ENCODE measurements at regions not wholly inside any gene's neighbourhood (a gene's known extent, or its start where the extent isn't known, plus 50 kb on each side); places are given as distances from the start of the nearest gene placed in this dataset.
"Not testable (repeated sequence)": the region's sequence is repeated elsewhere in the genome, so short reads cannot be mapped to it uniquely, and the experiment has no call there.

- no peak overlapping the region for H3K4me3 ChIP-seq (ENCODE audit: low read depth, low read length)
- ChIA-PET POLR2A (no interaction called here), CTCF (no interaction called here)
- TF ChIP-seq, protein P1, sequence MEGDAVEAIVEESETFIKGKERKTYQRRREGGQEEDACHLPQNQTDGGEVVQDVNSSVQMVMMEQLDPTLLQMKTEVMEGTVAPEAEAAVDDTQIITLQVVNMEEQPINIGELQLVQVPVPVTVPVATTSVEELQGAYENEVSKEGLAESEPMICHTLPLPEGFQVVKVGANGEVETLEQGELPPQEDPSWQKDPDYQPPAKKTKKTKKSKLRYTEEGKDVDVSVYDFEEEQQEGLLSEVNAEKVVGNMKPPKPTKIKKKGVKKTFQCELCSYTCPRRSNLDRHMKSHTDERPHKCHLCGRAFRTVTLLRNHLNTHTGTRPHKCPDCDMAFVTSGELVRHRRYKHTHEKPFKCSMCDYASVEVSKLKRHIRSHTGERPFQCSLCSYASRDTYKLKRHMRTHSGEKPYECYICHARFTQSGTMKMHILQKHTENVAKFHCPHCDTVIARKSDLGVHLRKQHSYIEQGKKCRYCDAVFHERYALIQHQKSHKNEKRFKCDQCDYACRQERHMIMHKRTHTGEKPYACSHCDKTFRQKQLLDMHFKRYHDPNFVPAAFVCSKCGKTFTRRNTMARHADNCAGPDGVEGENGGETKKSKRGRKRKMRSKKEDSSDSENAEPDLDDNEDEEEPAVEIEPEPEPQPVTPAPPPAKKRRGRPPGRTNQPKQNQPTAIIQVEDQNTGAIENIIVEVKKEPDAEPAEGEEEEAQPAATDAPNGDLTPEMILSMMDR (IDR thresholded peaks at IDR 0.05; ENCODE audit: insufficient read depth, low read length, missing control alignments) = no peak
- no peak for DNase-seq (ENCODE audit: low read depth, low spot score)
Measured at GRCh38 chr1:193891788-193892187, 705.4 kb upstream of the B3GALT2 start.

- TF ChIP-seq, protein P1 (IDR thresholded peaks at IDR 0.05; ENCODE audit: insufficient read depth, low read length, missing control alignments) = no peak
Measured at GRCh38 chr1:193890935-193891334, 704.5 kb upstream of the B3GALT2 start.

DNA sequence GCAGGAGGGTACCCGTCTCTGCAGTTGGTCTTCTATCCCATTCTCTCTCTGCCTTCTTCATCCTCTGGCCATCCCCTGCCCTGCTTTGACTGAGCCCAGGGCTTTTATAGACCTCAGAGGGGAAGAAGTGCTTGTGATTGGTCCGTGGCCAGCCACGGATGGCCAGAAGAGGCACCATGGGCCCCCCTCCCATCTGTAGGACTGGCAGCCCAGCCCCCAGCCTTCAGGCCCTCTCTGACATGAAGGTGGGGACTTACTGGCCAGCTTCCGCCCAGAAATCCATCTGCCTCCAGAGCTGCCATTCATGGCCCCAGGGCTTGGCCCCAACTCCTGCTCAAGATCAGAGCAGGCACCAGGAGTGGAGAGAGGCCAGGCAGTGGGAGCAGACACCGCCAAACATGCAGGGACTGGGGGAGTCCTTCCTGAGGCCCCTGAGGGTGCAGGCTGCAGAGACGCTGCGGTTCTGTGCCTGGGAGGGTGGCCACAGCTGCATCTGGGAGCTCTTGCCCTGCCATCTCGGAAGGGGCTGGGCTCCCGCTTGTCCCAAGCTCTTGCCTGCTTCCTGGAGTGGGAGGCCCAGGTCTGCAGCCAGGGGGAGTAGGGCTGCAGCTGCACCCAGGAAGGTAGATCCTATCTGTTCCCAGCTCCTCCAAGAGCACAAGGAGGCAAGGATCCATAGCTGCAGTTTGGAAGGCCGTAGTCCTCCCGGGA lies 698.6 kb upstream of the B3GALT2 start:
- CTCF ChIA-PET = no interaction called here
- POLR2A ChIA-PET = no interaction called here
- no peak for DNase-seq (ENCODE audit: low read depth, low spot score)
- TF ChIP-seq, protein P1 (IDR thresholded peaks at IDR 0.05; ENCODE audit: insufficient read depth, low read length, missing control alignments) = no peak
- H3K4me3 ChIP-seq (ENCODE audit: low read depth, low read length) = no peak overlapping the region

More at GRCh38 chr1:193890935-193891334, 704.5 kb upstream of the B3GALT2 start:
- DNase-seq (ENCODE audit: low read depth, low spot score) = no peak
- H3K4me3 ChIP-seq (ENCODE audit: low read depth, low read length) = no peak overlapping the region
- POLR2A ChIA-PET = no interaction called here
- CTCF ChIA-PET = no interaction called here

DNA sequence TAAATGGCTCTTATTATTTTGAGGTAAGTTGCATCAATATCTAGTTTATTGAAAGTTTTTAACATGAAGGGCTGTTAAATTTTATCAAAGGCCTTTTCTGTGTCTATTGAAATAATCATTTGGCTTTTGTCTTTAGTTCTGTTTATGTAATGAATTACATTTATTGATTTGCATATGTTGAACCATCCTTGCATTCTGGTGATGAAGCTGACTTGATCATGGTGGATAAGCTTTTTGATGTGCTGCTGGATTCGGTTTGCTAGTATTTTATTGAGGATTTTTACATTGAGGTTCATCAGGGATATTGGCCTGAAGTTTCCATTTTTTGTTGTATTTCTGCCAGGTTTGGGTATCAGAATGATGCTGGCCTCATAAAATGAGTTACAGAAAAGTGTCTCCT lies 691.5 kb upstream of the B3GALT2 start:
- POLR2A ChIA-PET; H3K4me3 ChIP-seq (ENCODE audit: low read depth, low read length); DNase-seq (ENCODE audit: low read depth, low spot score); CTCF ChIA-PET: not testable (repeated sequence)

- no peak overlapping the region for H3K4me3 ChIP-seq (ENCODE audit: low read depth, low read length)
- ChIA-PET POLR2A (no interaction called here), CTCF (no interaction called here)
- DNase-seq (ENCODE audit: low read depth, low spot score) = no peak
- TF ChIP-seq, protein P1 (IDR thresholded peaks at IDR 0.05; ENCODE audit: insufficient read depth, low read length, missing control alignments) = no peak
Measured at GRCh38 chr1:193868425-193868824, 682.0 kb upstream of the B3GALT2 start.

DNA sequence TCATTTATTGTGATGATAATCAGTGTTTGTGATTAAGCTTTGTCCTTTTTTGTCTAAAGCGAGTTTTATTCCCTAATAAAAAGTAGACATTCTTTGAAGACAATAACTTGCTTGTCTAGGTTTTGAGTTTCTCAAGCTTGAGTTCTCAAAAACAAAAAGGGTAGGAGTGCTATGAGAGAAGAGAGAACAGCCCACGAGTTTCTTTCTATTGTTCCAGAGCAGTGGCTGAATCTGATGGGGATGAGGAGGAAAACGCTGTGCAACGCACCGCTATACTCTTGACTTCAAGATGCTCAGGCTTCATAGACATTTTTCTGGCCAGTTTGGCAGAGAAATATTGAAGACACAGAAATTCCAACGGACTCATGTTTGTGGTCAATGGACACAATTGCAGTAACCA lies 669.8 kb upstream of the B3GALT2 start:
- ChIA-PET POLR2A (no interaction called here), CTCF (no interaction called here)
- TF ChIP-seq, protein P1 (IDR thresholded peaks at IDR 0.05; ENCODE audit: insufficient read depth, low read length, missing control alignments) = no peak
- DNase-seq (ENCODE audit: low read depth, low spot score) = no peak
- no peak overlapping the region for H3K4me3 ChIP-seq (ENCODE audit: low read depth, low read length)

DNA sequence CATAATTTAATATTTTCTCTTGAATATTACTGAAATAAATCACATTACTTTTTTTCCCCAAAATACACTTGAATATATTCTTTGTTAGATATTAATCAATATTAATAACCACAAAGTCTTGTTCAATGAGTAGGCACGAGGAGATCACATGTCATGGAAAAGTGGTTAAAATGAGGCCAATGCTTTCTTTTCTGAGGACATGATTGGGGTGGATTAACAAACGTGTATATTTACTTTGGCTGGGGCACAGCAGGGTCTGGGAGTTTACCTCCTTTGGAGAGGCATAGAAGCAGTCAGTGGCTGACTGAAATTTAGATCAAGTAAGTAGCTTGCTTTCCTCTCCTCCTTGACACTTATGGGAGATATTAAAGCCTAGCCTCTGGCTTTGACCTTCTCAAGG lies 664.3 kb upstream of the B3GALT2 start:
- no peak for DNase-seq (ENCODE audit: low read depth, low spot score)
- ChIA-PET POLR2A (no interaction called here), CTCF (no interaction called here)
- TF ChIP-seq, protein P1 (IDR thresholded peaks at IDR 0.05; ENCODE audit: insufficient read depth, low read length, missing control alignments) = no peak
- no peak overlapping the region for H3K4me3 ChIP-seq (ENCODE audit: low read depth, low read length)

Data from AG04449 (cell line).